ENCODE measurements at regions not wholly inside any gene's neighbourhood (a gene's known extent, or its start where the extent isn't known, plus 50 kb on each side); places are given as distances from the start of the nearest gene placed in this dataset.

DNA sequence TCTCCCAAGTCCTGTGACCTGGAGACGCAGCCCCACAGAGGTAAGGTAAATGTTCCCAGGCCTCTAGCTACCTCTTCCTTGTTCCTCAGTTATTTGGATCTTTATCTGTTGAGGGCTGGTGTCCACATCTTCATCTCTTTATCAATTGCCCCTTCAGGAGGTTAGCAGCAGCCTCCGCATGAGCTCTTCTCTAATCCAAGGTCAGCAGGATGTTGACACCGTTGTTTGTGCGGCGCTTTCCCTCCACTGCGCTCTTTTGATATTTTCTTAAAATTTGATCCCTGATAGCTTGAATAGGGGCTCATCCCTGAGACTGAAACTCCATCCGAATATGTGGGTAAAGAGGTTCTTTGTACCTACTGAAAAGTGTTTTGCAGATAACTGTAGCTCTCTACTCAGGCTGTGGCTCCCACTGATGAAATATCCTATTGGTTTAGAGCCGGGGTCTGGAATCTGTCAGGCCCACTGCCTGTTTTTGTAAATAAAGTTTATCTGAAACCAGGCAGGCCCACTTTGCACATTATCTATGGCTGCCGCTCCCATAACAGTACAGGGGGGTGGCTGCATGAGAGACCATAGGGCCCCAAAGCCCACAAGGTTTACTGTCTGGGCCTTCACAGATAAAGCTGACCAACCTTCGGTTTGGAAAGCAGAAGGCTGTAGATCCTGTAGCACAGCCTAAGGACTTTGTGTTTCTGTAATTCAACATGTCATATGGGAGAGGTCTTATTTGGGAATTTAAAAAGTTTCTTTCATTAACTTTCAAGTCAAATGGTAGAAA is 362.6 kb downstream of the QKI start (continued):
- TF ChIP-seq TBL1XR1 (IDR thresholded peaks at IDR 0.05; ENCODE audit: low read length in 2 of 2) (peak; percentile 99), SIX5 (IDR thresholded peaks at IDR 0.05; ENCODE audit: borderline replicate concordance in 1 of 2, insufficient read depth in 1 of 2, low read depth in 1 of 2, low read length in 2 of 2) (no peak), TARDBP (IDR thresholded peaks at IDR 0.05) (peak; percentile 97), ESRRB (CRISPR knock-in tag; IDR thresholded peaks at IDR 0.05; ENCODE audit: borderline replicate concordance) (peak; percentile 42; the same call in 1 of the 2 replicates), PHB2 (IDR thresholded peaks at IDR 0.05; ENCODE audit: low read depth) (peak; percentile 99), CBFA2T2 (conservative IDR thresholded peaks at IDR 0.05) (peak; percentile 100), SP1 (CRISPR knock-in tag; IDR thresholded peaks at IDR 0.05) (no peak; the same call in 1 of the 2 replicates), FOXJ2 (tag; IDR thresholded peaks at IDR 0.05) (no peak), SREBF1 (IDR thresholded peaks at IDR 0.05; ENCODE audit: borderline replicate concordance, low read depth, low read length) (no peak), MTA2 (IDR thresholded peaks at IDR 0.05; ENCODE audit: low read depth) (peak; percentile 100), PHB (CRISPR knock-in tag; IDR thresholded peaks at IDR 0.05) (no peak), ESRRA (IDR thresholded peaks at IDR 0.05; ENCODE audit: borderline replicate concordance, low read depth) (peak; percentile 68), TCFL5 (CRISPR knock-in tag; conservative IDR thresholded peaks at IDR 0.05) (no peak), MAZ (CRISPR knock-in tag; conservative IDR thresholded peaks at IDR 0.05 in 1 of 2, IDR thresholded peaks at IDR 0.05 in 1 of 2) (peak; percentile 84 to 91), POLR2AphosphoS5 (IDR thresholded peaks at IDR 0.05; ENCODE audit: control insufficient read depth, insufficient read depth, low read depth, low read length) (peak; percentile 100), KDM2B (CRISPR knock-in tag; IDR thresholded peaks at IDR 0.05) (no peak), NFIX (CRISPR knock-in tag; IDR thresholded peaks at IDR 0.05; ENCODE audit: low read depth) (no peak)
- TF ChIP-seq, protein P1, sequence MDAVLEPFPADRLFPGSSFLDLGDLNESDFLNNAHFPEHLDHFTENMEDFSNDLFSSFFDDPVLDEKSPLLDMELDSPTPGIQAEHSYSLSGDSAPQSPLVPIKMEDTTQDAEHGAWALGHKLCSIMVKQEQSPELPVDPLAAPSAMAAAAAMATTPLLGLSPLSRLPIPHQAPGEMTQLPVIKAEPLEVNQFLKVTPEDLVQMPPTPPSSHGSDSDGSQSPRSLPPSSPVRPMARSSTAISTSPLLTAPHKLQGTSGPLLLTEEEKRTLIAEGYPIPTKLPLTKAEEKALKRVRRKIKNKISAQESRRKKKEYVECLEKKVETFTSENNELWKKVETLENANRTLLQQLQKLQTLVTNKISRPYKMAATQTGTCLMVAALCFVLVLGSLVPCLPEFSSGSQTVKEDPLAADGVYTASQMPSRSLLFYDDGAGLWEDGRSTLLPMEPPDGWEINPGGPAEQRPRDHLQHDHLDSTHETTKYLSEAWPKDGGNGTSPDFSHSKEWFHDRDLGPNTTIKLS (IDR thresholded peaks at IDR 0.05; ENCODE audit: borderline replicate concordance, low read depth) = peak; percentile 45; the same call in 1 of the 2 replicates
- TF ChIP-seq, protein P2, sequence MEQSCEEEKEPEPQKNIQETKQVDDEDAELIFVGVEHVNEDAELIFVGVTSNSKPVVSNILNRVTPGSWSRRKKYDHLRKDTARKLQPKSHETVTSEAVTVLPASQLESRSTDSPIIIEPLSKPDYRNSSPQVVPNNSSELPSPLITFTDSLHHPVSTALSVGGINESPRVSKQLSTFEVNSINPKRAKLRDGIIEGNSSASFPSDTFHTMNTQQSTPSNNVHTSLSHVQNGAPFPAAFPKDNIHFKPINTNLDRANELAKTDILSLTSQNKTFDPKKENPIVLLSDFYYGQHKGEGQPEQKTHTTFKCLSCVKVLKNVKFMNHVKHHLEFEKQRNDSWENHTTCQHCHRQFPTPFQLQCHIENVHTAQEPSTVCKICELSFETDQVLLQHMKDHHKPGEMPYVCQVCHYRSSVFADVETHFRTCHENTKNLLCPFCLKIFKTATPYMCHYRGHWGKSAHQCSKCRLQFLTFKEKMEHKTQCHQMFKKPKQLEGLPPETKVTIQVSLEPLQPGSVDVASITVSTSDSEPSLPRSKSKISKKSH (CRISPR knock-in tag; IDR thresholded peaks at IDR 0.05) = no peak
- TF ChIP-seq, protein P3, sequence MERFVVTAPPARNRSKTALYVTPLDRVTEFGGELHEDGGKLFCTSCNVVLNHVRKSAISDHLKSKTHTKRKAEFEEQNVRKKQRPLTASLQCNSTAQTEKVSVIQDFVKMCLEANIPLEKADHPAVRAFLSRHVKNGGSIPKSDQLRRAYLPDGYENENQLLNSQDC (CRISPR knock-in tag; IDR thresholded peaks at IDR 0.05) = no peak
- TF ChIP-seq, protein P4, sequence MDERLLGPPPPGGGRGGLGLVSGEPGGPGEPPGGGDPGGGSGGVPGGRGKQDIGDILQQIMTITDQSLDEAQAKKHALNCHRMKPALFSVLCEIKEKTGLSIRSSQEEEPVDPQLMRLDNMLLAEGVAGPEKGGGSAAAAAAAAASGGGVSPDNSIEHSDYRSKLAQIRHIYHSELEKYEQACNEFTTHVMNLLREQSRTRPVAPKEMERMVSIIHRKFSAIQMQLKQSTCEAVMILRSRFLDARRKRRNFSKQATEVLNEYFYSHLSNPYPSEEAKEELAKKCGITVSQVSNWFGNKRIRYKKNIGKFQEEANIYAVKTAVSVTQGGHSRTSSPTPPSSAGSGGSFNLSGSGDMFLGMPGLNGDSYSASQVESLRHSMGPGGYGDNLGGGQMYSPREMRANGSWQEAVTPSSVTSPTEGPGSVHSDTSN (CRISPR knock-in tag; IDR thresholded peaks at IDR 0.05; ENCODE audit: low read depth) = no peak
- TF ChIP-seq, protein P4 (tag; conservative IDR thresholded peaks at IDR 0.05; ENCODE audit: low read depth) = peak; percentile 58; the same call in 1 of the 2 replicates

All from K562 (cell line).